SK-N-SH (cell line): ENCODE measurements at regions not wholly inside any gene's neighbourhood (a gene's known extent, or its start where the extent isn't known, plus 50 kb on each side); places are given as distances from the start of the nearest gene placed in this dataset.

Experiments used
- CTCF ChIA-PET: fragments of 300-600, 350-600 bp; formaldehyde crosslinking; extraction: SDS; loops from one replicate; lab custom pipeline; 2021; lab: Yijun Ruan, JAX
- POLR2A ChIA-PET: fragments of 350-600 bp; sonication (Branson Sonifier 250); formaldehyde crosslinking; extraction: SDS; loops from one replicate; lab custom pipeline; 2020; ENCODE audit warnings: antibody characterized with exemption, inconsistent platforms; lab: Yijun Ruan, JAX
- DNase-seq: peaks from one replicate; pipeline ENCODE4 v3.0.0; 2012
- H2AFZ ChIP-seq: fragments of 200-600 bp; sonication (generic); 2 replicates; pipeline ENCODE4 v1.8.1; 2016; ENCODE audit warnings: antibody characterized with exemption, mild to moderate bottlenecking, low read depth
- H3F3A ChIP-seq: fragments of 200-600 bp; sonication (generic); replicated peaks from 2 replicates; pipeline ENCODE3; 2016; ENCODE audit warnings: antibody characterized with exemption, mild to moderate bottlenecking; ENCODE audit not compliant: insufficient read depth
- H3K27ac ChIP-seq, 2 experiments: fragments of 200-500 bp in 1 of 2; fragments of 200-600 bp in 1 of 2; sonication (Bioruptor generic) in 1 of 2; sonication (generic), shearing (Covaris generic) in 1 of 2; 2 replicates each; pipeline versions ENCODE4 v1.5.1 to v1.6.1; 2014 to 2016; ENCODE audit warnings: low read depth in 2 of 2, inconsistent platforms in 1 of 2, low read length in 1 of 2, mild to moderate bottlenecking in 1 of 2, mixed read lengths in 1 of 2
- H3K27me3 ChIP-seq: fragments of 200-600 bp; sonication (generic), shearing (Covaris generic); 2 replicates; pipeline ENCODE4 v1.6.1; 2016; ENCODE audit warnings: mixed run types; ENCODE audit not compliant: insufficient read depth
- H3K36me3 ChIP-seq, 2 experiments: fragments of 200-500 bp in 1 of 2; fragments of 200-600 bp in 1 of 2; sonication (Bioruptor generic) in 1 of 2; sonication (generic) in 1 of 2; replicated peaks in 1 of 2; 2 replicates each; pipeline versions ENCODE3 to v1.5.1; 2014 to 2016; ENCODE audit warnings: low read length in 1 of 2, mild to moderate bottlenecking in 1 of 2; ENCODE audit not compliant: insufficient read depth in 2 of 2, control insufficient read depth in 1 of 2
- H3K4me1 ChIP-seq, 2 experiments: fragments of 200-500 bp in 1 of 2; fragments of 200-600 bp in 1 of 2; sonication (Bioruptor generic) in 1 of 2; sonication (generic), shearing (Covaris generic) in 1 of 2; 2 replicates each; pipeline versions ENCODE4 v1.5.1 to v1.6.1; 2014 to 2016; ENCODE audit warnings: low read depth in 1 of 2, low read length in 1 of 2, mixed run types in 1 of 2; ENCODE audit not compliant: insufficient read depth in 2 of 2, control insufficient read depth in 1 of 2
- H3K4me2 ChIP-seq: fragments of 200-600 bp; sonication (generic), shearing (Covaris generic); 2 replicates; pipeline ENCODE4 v1.6.1; 2017; ENCODE audit warnings: mixed run types
- H3K4me3 ChIP-seq, 2 experiments: fragments of 200-500 bp in 1 of 2; fragments of 200-600 bp in 1 of 2; sonication (Bioruptor generic) in 1 of 2; sonication (generic), shearing (Covaris generic) in 1 of 2; 2 replicates each; pipeline versions ENCODE4 v1.5.1 to v1.8.1; 2014 to 2016; ENCODE audit warnings: low read depth in 2 of 2, inconsistent platforms in 1 of 2, low read length in 1 of 2, mild to moderate bottlenecking in 1 of 2, mixed read lengths in 1 of 2, moderate library complexity in 1 of 2
- H3K79me2 ChIP-seq: fragments of 200-600 bp; sonication (generic); 2 replicates; pipeline ENCODE4 v1.8.1; 2017; ENCODE audit warnings: mild to moderate bottlenecking; ENCODE audit not compliant: insufficient read depth
- H3K9ac ChIP-seq: fragments of 200-600 bp; sonication (generic); 2 replicates; pipeline ENCODE4 v1.6.1; 2017; ENCODE audit warnings: mixed run types
- H3K9me2 ChIP-seq: fragments of 200-600 bp; sonication (generic); 2 replicates; pipeline ENCODE4 v1.6.1; 2017; ENCODE audit warnings: mixed run types
- H3K9me3 ChIP-seq: fragments of 200-600 bp; sonication (generic); 2 replicates; pipeline ENCODE4 v1.6.1; 2017; ENCODE audit warnings: mixed run types, mild to moderate bottlenecking, moderate library complexity
- H4K20me1 ChIP-seq: fragments of 200-600 bp; sonication (generic); 2 replicates; pipeline ENCODE4 v1.6.1; 2017; ENCODE audit warnings: mild to moderate bottlenecking, mixed run types; ENCODE audit not compliant: insufficient read depth
- ELF1 ChIP-seq: IDR thresholded peaks from 2 replicates; pipeline ENCODE4 v1.4.0; 2012
- EP300 ChIP-seq, 2 experiments: IDR thresholded peaks; 2 replicates each; pipeline versions ENCODE4 v1.4.0 to v1.6.1; 2012; ENCODE audit warnings: borderline replicate concordance in 1 of 2, low read depth in 1 of 2, low read length in 1 of 2
- EZH2phosphoT487 ChIP-seq: fragments of 200-600 bp; sonication (generic); IDR thresholded peaks from 2 replicates; pipeline ENCODE4 v1.6.1; 2017; ENCODE audit warnings: low read depth, mixed run types, mild to moderate bottlenecking, antibody characterized with exemption, moderate library complexity, borderline replicate concordance
- FOXM1 ChIP-seq: IDR thresholded peaks from 2 replicates; pipeline ENCODE4 v1.4.0; 2012; ENCODE audit warnings: low read depth, mild to moderate bottlenecking
- GATA2 ChIP-seq: sonication (generic); formaldehyde crosslinking; IDR thresholded peaks from 2 replicates; pipeline ENCODE4 v1.5.0; 2020; ENCODE audit warnings: mild to moderate bottlenecking, missing genetic modification reagents
- JUND ChIP-seq: IDR thresholded peaks from 2 replicates; pipeline ENCODE4 v1.4.0; 2012
- MXI1 ChIP-seq: IDR thresholded peaks from 2 replicates; pipeline ENCODE4 v1.6.1; 2012; ENCODE audit warnings: mild to moderate bottlenecking, low read depth, low read length, improper control_type of control experiment
- NFIC ChIP-seq: IDR thresholded peaks from 2 replicates; pipeline ENCODE4 v1.4.0; 2012; ENCODE audit warnings: borderline replicate concordance
- RAD21 ChIP-seq: IDR thresholded peaks from 2 replicates; pipeline ENCODE4 v1.6.1; 2012; ENCODE audit warnings: mild to moderate bottlenecking, low read length
- RFX5 ChIP-seq: IDR thresholded peaks from 2 replicates; pipeline ENCODE4 v1.6.1; 2012; ENCODE audit warnings: mild to moderate bottlenecking, improper control_type of control experiment, low read length
- RXRA ChIP-seq: IDR thresholded peaks from 2 replicates; pipeline ENCODE4 v1.4.0; 2012; ENCODE audit warnings: low read depth, mild to moderate bottlenecking, borderline replicate concordance
- SIN3A ChIP-seq: IDR thresholded peaks from 2 replicates; pipeline ENCODE4 v1.6.1; 2012; ENCODE audit warnings: low read depth, mild to moderate bottlenecking, low read length, moderate library complexity, borderline replicate concordance
- SMC3 ChIP-seq: IDR thresholded peaks from 2 replicates; pipeline ENCODE4 v1.6.1; 2012; ENCODE audit warnings: low read depth, low read length, improper control_type of control experiment
- TAF1 ChIP-seq: IDR thresholded peaks from 2 replicates; pipeline ENCODE4 v1.6.1; 2012; ENCODE audit warnings: low read depth, mild to moderate bottlenecking, low read length, moderate library complexity, borderline replicate concordance
- TCF12 ChIP-seq: IDR thresholded peaks from 2 replicates; pipeline ENCODE4 v1.4.0; 2012
- TEAD4 ChIP-seq: IDR thresholded peaks from 2 replicates; pipeline ENCODE4 v1.4.0; 2012; ENCODE audit warnings: mild to moderate bottlenecking, borderline replicate concordance; ENCODE audit not compliant: insufficient read depth
- WGBS: methylation state at CpG from one replicate; pipeline ENCODE4 v1.1.6; 2017; ENCODE audit warnings: low lambda C conversion rate; 5-methylcytosine and 5-hydroxymethylcytosine counted together
- TF ChIP-seq, protein P1 (sequence below): fragments of 150-350 bp; IDR thresholded peaks from 2 replicates; pipeline ENCODE4 v1.6.1; 2016; ENCODE audit warnings: mild to moderate bottlenecking, low read depth, low read length
- TF ChIP-seq, protein P2 (sequence below): IDR thresholded peaks from 2 replicates; pipeline ENCODE4 v1.4.0; 2012; ENCODE audit warnings: low read depth, borderline replicate concordance
- TF ChIP-seq, protein P3 (sequence below): IDR thresholded peaks from 2 replicates; pipeline ENCODE4 v1.6.1; 2012; ENCODE audit warnings: mild to moderate bottlenecking, low read depth, low read length, moderate library complexity
- TF ChIP-seq, protein P4 (sequence below): IDR thresholded peaks from 2 replicates; pipeline ENCODE4 v1.4.0; 2012; ENCODE audit warnings: low read depth

DNA sequence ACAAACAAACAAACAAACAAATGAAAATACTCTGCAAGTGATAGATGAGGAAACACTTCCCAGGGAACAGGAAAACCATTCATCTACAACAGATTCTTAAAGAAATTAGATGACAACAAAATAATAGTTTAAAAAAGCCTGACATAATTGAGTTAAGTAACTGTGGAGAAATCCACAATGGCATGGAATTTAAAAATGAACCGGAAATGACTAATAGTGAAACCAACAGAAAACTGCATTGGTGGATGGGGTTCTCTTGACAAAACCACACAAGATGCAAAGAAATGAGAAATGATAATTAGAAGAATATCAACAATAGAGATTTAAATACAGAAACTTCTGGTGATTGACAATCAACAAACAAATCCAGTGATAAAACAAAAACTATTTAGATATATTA lies 785.6 kb downstream of the QKI start (continued):
- TF ChIP-seq TEAD4, result no peak
- TF ChIP-seq, protein P1, sequence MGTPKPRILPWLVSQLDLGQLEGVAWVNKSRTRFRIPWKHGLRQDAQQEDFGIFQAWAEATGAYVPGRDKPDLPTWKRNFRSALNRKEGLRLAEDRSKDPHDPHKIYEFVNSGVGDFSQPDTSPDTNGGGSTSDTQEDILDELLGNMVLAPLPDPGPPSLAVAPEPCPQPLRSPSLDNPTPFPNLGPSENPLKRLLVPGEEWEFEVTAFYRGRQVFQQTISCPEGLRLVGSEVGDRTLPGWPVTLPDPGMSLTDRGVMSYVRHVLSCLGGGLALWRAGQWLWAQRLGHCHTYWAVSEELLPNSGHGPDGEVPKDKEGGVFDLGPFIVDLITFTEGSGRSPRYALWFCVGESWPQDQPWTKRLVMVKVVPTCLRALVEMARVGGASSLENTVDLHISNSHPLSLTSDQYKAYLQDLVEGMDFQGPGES, result no peak

DNA sequence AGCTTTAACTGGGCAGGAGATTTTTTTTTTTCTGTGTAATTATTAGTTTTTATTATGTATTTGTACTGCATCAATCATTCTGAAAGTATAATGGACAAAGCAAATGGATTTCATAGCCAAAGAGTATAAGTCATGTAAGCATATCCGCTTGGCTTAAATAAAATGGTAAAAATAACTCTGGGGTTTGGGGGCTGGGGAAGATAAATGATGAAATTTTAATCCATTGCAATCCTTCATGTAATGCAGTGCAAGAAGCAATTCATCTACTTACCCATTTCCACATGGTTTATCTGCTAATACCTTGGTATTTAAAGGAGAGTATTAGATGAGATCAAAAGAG lies 781.4 kb downstream of the QKI start:
- Histone ChIP-seq H3K4me2 (no peak overlapping the region), H3K27ac (no peak overlapping the region), H4K20me1 (no peaks in the 10 kb centered on the region), H3K9ac (no peak overlapping the region), H2AFZ (no peak overlapping the region), H3K9me2 (no peaks in the 10 kb centered on the region), H3F3A (no peaks in the 10 kb centered on the region), H3K9me3 (no peaks in the 10 kb centered on the region), H3K4me1 (no peaks in the 10 kb centered on the region; a peak in 1 of 4 replicates), H3K79me2 (no peaks in the 10 kb centered on the region), H3K27me3 (no peaks in the 10 kb centered on the region), H3K36me3 (no peaks in the 10 kb centered on the region), H3K4me3 (no peak overlapping the region)
- ChIA-PET POLR2A (no interaction called here), CTCF (interaction anchor here (1.4 kb wide), 1 partner anchor 731 kb away, joined by 3 read pairs; no protein-coding TSS in a partner anchor)
- TF ChIP-seq GATA2 (CRISPR knock-in tag) (no peak), EZH2phosphoT487 (no peak), RAD21 (no peak), MXI1 (no peak), ELF1 (no peak), SIN3A (no peak), JUND (no peak), TAF1 (no peak), EP300 (IDR thresholded peaks at IDR 0.05; ENCODE audit: borderline replicate concordance in 1 of 2, low read depth in 1 of 2, low read length in 1 of 2) (no peak), NFIC (no peak), TCF12 (no peak)
- 27% methylated on average over 1 of the region's 1 CpG for WGBS
- no peak for DNase-seq

DNA sequence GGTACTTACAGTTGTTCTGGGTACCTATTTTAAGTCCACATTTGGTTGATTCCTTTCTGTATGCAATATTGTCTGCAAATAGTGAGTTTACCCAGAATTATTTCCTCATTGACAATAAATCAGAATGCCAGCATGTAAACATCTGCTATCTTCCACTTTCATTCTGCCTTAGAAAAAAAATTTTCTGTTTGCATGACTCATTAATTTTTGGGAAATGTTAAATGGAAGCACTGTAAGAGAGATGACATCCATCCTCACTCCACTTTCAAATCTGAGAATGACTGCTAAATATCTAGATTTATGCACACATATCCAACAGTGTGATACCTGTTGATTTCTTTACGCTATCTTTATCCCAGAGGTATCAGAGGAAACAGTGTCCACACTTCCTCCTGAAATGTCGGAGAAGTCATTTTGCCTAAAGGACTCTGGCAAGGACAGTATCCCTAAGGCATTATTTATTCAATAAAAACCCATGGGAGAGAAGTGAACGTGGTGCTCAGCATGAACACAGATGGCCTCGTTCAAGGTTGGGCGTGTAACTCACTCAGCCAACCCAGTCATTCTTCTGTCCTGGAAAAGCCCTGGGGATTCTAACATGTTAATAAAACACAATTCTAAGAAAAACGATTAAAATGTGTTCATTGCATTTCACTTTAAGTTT lies 780.9 kb downstream of the QKI start:
- Histone ChIP-seq H3F3A (no peaks in the 10 kb centered on the region), H3K27ac (no peak overlapping the region), H3K9me2 (no peaks in the 10 kb centered on the region), H3K4me1 (no peaks in the 10 kb centered on the region; a peak in 1 of 4 replicates), H3K4me2 (no peak overlapping the region), H3K79me2 (no peaks in the 10 kb centered on the region), H3K27me3 (no peaks in the 10 kb centered on the region), H2AFZ (no peak overlapping the region), H3K9ac (no peak overlapping the region), H4K20me1 (no peaks in the 10 kb centered on the region), H3K36me3 (no peaks in the 10 kb centered on the region), H3K4me3 (no peak overlapping the region), H3K9me3 (no peaks in the 10 kb centered on the region)
- no peak for DNase-seq
- CTCF ChIA-PET, result interaction anchor here (1.4 kb wide), 1 partner anchor 732 kb away, joined by 3 read pairs; no protein-coding TSS in a partner anchor
- WGBS, result 27% methylated on average over 6 of the region's 6 CpGs
- POLR2A ChIA-PET, result no interaction called here
- TF ChIP-seq, protein P2, sequence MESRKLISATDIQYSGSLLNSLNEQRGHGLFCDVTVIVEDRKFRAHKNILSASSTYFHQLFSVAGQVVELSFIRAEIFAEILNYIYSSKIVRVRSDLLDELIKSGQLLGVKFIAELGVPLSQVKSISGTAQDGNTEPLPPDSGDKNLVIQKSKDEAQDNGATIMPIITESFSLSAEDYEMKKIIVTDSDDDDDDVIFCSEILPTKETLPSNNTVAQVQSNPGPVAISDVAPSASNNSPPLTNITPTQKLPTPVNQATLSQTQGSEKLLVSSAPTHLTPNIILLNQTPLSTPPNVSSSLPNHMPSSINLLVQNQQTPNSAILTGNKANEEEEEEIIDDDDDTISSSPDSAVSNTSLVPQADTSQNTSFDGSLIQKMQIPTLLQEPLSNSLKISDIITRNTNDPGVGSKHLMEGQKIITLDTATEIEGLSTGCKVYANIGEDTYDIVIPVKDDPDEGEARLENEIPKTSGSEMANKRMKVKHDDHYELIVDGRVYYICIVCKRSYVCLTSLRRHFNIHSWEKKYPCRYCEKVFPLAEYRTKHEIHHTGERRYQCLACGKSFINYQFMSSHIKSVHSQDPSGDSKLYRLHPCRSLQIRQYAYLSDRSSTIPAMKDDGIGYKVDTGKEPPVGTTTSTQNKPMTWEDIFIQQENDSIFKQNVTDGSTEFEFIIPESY, result no peak
- TF ChIP-seq RFX5 (no peak), RAD21 (no peak), FOXM1 (no peak), SMC3 (no peak), RXRA (no peak), EP300 (IDR thresholded peaks at IDR 0.05; ENCODE audit: borderline replicate concordance in 1 of 2, low read depth in 1 of 2, low read length in 1 of 2) (no peak), TEAD4 (no peak)
- TF ChIP-seq, protein P3, sequence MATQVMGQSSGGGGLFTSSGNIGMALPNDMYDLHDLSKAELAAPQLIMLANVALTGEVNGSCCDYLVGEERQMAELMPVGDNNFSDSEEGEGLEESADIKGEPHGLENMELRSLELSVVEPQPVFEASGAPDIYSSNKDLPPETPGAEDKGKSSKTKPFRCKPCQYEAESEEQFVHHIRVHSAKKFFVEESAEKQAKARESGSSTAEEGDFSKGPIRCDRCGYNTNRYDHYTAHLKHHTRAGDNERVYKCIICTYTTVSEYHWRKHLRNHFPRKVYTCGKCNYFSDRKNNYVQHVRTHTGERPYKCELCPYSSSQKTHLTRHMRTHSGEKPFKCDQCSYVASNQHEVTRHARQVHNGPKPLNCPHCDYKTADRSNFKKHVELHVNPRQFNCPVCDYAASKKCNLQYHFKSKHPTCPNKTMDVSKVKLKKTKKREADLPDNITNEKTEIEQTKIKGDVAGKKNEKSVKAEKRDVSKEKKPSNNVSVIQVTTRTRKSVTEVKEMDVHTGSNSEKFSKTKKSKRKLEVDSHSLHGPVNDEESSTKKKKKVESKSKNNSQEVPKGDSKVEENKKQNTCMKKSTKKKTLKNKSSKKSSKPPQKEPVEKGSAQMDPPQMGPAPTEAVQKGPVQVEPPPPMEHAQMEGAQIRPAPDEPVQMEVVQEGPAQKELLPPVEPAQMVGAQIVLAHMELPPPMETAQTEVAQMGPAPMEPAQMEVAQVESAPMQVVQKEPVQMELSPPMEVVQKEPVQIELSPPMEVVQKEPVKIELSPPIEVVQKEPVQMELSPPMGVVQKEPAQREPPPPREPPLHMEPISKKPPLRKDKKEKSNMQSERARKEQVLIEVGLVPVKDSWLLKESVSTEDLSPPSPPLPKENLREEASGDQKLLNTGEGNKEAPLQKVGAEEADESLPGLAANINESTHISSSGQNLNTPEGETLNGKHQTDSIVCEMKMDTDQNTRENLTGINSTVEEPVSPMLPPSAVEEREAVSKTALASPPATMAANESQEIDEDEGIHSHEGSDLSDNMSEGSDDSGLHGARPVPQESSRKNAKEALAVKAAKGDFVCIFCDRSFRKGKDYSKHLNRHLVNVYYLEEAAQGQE, result no peak
- TF ChIP-seq, protein P4, sequence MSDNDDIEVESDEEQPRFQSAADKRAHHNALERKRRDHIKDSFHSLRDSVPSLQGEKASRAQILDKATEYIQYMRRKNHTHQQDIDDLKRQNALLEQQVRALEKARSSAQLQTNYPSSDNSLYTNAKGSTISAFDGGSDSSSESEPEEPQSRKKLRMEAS, result no peak
